GM12878 (cell line): ENCODE measurements at regions not wholly inside any gene's neighbourhood (a gene's known extent, or its start where the extent isn't known, plus 50 kb on each side); places are given as distances from the start of the nearest gene placed in this dataset.

Source experiments
- ATAC-seq: fragments of 200-7000 bp; cut with Tn5 transposase; 3 replicates; pipeline ENCODE4 v1.9.1; 2020; ENCODE audit warnings: mild to moderate bottlenecking, moderate library complexity
- BruUV-seq: library from RNA; stranded (reverse); fragments of 400-500 nt; replicated peaks from 2 replicates; lab custom pipeline; 2021; lab: Mats Ljungman, UMichigan
- CTCF ChIA-PET: fragments of 300-600 bp; sonication (Branson Sonifier 250); formaldehyde crosslinking; extraction: SDS; loops from one replicate; lab custom pipeline; 2021; ENCODE audit warnings: inconsistent platforms; lab: Yijun Ruan, JAX
- POLR2A ChIA-PET: fragments of 350-600 bp; formaldehyde crosslinking; extraction: SDS; loops from one replicate; lab custom pipeline; 2021; ENCODE audit warnings: inconsistent platforms; lab: Charles Lee
- RAD21 ChIA-PET: fragments of 300-600 bp; sonication (Branson Sonifier 250); formaldehyde crosslinking; loops from one replicate; lab custom pipeline; 2023; ENCODE audit warnings: antibody characterized with exemption; ENCODE audit not compliant: unreplicated experiment; lab: Charles Lee
- SMC1A ChIA-PET: fragments of 300-600 bp; sonication (Branson Sonifier 250); formaldehyde crosslinking; loops from one replicate; lab custom pipeline; 2023; ENCODE audit not compliant: unreplicated experiment, uncharacterized antibody; lab: Charles Lee
- DNase-seq: peaks from one replicate; pipeline ENCODE4 v3.0.0-alpha.2; 2011; ENCODE audit warnings: low read depth, low spot score
- FAIRE-seq: peaks from 3 replicates; lab custom pipeline; 2011; peaks lifted over from hg19 to GRCh38; lab: Jason Lieb, UNC
- H2AFZ ChIP-seq: 2 replicates; pipeline ENCODE4 v1.6.0; 2011; ENCODE audit warnings: low read depth, low read length, control low read depth; ENCODE audit not compliant: control insufficient read depth
- H3K27ac ChIP-seq: 2 replicates; pipeline ENCODE4 v1.5.1; 2011; ENCODE audit warnings: control low read depth; ENCODE audit not compliant: control insufficient read depth, insufficient read depth
- H3K27me3 ChIP-seq, 2 experiments: replicated peaks in 1 of 2; 2 replicates each; pipeline versions ENCODE4 v1.6.0 to v1.6.1; 2011; ENCODE audit warnings: low read length in 1 of 2; ENCODE audit not compliant: control insufficient read depth in 2 of 2, insufficient read depth in 2 of 2
- H3K36me3 ChIP-seq, 2 experiments: 2 replicates each; pipeline ENCODE4 v1.5.1; 2011; ENCODE audit warnings: low read length in 1 of 2; ENCODE audit not compliant: control insufficient read depth in 2 of 2, insufficient read depth in 2 of 2
- H3K4me1 ChIP-seq: 2 replicates; pipeline ENCODE4 v1.6.1; 2011; ENCODE audit warnings: mild to moderate bottlenecking, low read length, moderate library complexity, mixed read lengths; ENCODE audit not compliant: control insufficient read depth, insufficient read depth
- H3K4me2 ChIP-seq: 2 replicates; pipeline ENCODE4 v1.6.0; 2011; ENCODE audit warnings: control low read depth; ENCODE audit not compliant: control insufficient read depth, insufficient read depth
- H3K4me3 ChIP-seq: fragments of 200-600 bp; sonication (generic); 2 replicates; pipeline ENCODE4 v1.5.1; 2016
- H3K79me2 ChIP-seq: 2 replicates; pipeline ENCODE4 v1.6.0; 2011; ENCODE audit warnings: low read length; ENCODE audit not compliant: control insufficient read depth, insufficient read depth
- H3K9ac ChIP-seq: 2 replicates; pipeline ENCODE4 v1.8.0; 2011; ENCODE audit warnings: low read length, control low read depth, mixed read lengths; ENCODE audit not compliant: control insufficient read depth, insufficient read depth
- H3K9me3 ChIP-seq: replicated peaks from 3 replicates; pipeline ENCODE4 v1.5.1; 2011; ENCODE audit warnings: mild to moderate bottlenecking, low read length; ENCODE audit not compliant: control insufficient read depth, insufficient read depth
- H4K20me1 ChIP-seq: 2 replicates; pipeline ENCODE4 v1.6.0; 2011; ENCODE audit not compliant: control insufficient read depth, insufficient read depth
- BRCA1 ChIP-seq: IDR thresholded peaks from 2 replicates; pipeline ENCODE4 v1.6.1; 2011; ENCODE audit warnings: low read depth, low read length, improper control_type of control experiment
- CBX3 ChIP-seq: fragments of 200-600 bp; sonication (generic); IDR thresholded peaks from 2 replicates; pipeline ENCODE4 v1.6.1; 2016; ENCODE audit warnings: low read depth, borderline replicate concordance
- HDGF ChIP-seq: fragments of 450-650 bp; IDR thresholded peaks from 2 replicates; pipeline ENCODE4 v1.6.1; 2016; ENCODE audit warnings: antibody characterized with exemption
- MEF2B ChIP-seq: fragments of 450-650 bp; IDR thresholded peaks from 2 replicates; pipeline ENCODE4 v1.6.1; 2018; ENCODE audit warnings: mild to moderate bottlenecking, moderate library complexity; ENCODE audit not compliant: partially characterized antibody, poor library complexity, severe bottlenecking
- NFYA ChIP-seq: IDR thresholded peaks from 2 replicates; pipeline ENCODE4 v1.6.1; 2011; ENCODE audit warnings: low read depth, mild to moderate bottlenecking, low read length, improper control_type of control experiment, borderline replicate concordance
- NR2C2 ChIP-seq: IDR thresholded peaks from 2 replicates; pipeline ENCODE4 v1.6.1; 2011; ENCODE audit warnings: borderline replicate concordance, low read depth; ENCODE audit not compliant: control insufficient read depth, insufficient read length
- RAD21 ChIP-seq: IDR thresholded peaks from 2 replicates; pipeline ENCODE4 v1.6.1; 2011; ENCODE audit warnings: mild to moderate bottlenecking, low read depth, low read length, moderate library complexity; ENCODE audit not compliant: insufficient read depth
- RFX5 ChIP-seq: IDR thresholded peaks from 2 replicates; pipeline ENCODE4 v1.6.1; 2011; ENCODE audit warnings: low read depth, low read length, improper control_type of control experiment
- SMAD1 ChIP-seq: fragments of 450-650 bp; IDR thresholded peaks from 2 replicates; pipeline ENCODE4 v1.6.1; 2018; ENCODE audit warnings: mild to moderate bottlenecking, low read depth; ENCODE audit not compliant: partially characterized antibody
- SMC3 ChIP-seq: IDR thresholded peaks from 2 replicates; pipeline ENCODE4 v1.6.1; 2011; ENCODE audit warnings: low read length, improper control_type of control experiment, borderline replicate concordance
- TCF12 ChIP-seq: IDR thresholded peaks from 2 replicates; pipeline ENCODE4 v1.6.1; 2011; ENCODE audit warnings: low read depth, mild to moderate bottlenecking, low read length
- WGBS: methylation state at CpG from one replicate; pipeline ENCODE4 v1.1.6; 2016; ENCODE audit warnings: low lambda C conversion rate; ENCODE audit not compliant: insufficient replicate concordance, insufficient coverage; ENCODE audit errors: missing lambda C conversion rate; 5-methylcytosine and 5-hydroxymethylcytosine counted together
- in situ Hi-C: fragments of 300-500 bp; cut with MboI; formaldehyde crosslinking; loops from 9 replicates; pipeline ENCODE4 v1.14.3; 2018; ENCODE audit warnings: mixed read lengths
- intact Hi-C: fragments of 100-400 bp; cut with micrococcal nuclease; formaldehyde crosslinking; loops from one replicate; pipeline ENCODE4 v1.14.2; 2022; ENCODE audit not compliant: unreplicated experiment
- TF ChIP-seq, protein P1 (sequence below): IDR thresholded peaks from 2 replicates; pipeline ENCODE4 v1.6.1; 2012; ENCODE audit warnings: low read depth, low read length, improper control_type of control experiment
- TF ChIP-seq, protein P2 (sequence below): fragments of 450-650 bp; IDR thresholded peaks from 2 replicates; pipeline ENCODE4 v1.6.1; 2016; ENCODE audit warnings: mild to moderate bottlenecking
- TF ChIP-seq, protein P3 (sequence below): IDR thresholded peaks from 2 replicates; pipeline ENCODE4 v1.6.1; 2011; ENCODE audit warnings: low read depth, low read length, improper control_type of control experiment, borderline replicate concordance

DNA sequence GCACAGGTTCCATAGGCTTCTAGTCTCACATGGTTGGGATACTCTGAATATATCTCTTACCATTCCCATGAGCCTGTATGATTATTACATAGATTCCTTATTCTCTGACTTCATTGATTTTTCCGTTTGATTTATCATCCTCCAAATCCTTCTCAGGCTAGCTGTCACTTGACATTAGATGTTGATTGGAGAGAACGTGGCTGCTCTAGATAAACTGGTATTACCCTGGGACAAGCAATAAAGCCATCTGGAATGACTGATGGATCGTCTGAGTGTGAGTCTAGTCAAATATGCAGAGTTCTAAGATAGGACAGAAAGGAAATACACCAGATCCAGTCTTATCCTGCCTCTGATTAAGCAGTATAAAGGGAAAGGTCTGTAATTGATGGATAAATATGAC is 325.6 kb upstream of the EPHA4 start:
- no peak overlapping the region for H3K4me3 ChIP-seq
- TF ChIP-seq CBX3 (no peak), NFYA (no peak), NR2C2 (no peak), RAD21 (no peak), SMAD1 (no peak), TCF12 (no peak), RFX5 (no peak), HDGF (no peak)
- TF ChIP-seq, protein P1, sequence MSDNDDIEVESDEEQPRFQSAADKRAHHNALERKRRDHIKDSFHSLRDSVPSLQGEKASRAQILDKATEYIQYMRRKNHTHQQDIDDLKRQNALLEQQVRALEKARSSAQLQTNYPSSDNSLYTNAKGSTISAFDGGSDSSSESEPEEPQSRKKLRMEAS: no peak
- no peak overlapping the region for H3K4me2 ChIP-seq
- H3K36me3 ChIP-seq: no peaks in the 10 kb centered on the region
- intact Hi-C loops: no loop called here
- no peak overlapping the region for H2AFZ ChIP-seq
- no peaks in the 10 kb centered on the region for H3K4me1 ChIP-seq
- no peaks in the 10 kb centered on the region for H4K20me1 ChIP-seq
- H3K27me3 ChIP-seq: no peaks in the 10 kb centered on the region
- no peaks in the 10 kb centered on the region for H3K79me2 ChIP-seq
- DNase-seq (no peak), ATAC-seq (no peak), FAIRE-seq (no peak)
- H3K27ac ChIP-seq: no peak overlapping the region
- BruUV-seq: no TSS peak
- SMC1A ChIA-PET: no interaction called here
- 13% methylated on average over 3 of the region's 3 CpGs for WGBS
- in situ Hi-C loops: no loop called here
- RAD21 ChIA-PET: no interaction called here
- POLR2A ChIA-PET: no interaction called here
- no peaks in the 10 kb centered on the region for H3K9me3 ChIP-seq
- CTCF ChIA-PET: no interaction called here
- no peak overlapping the region for H3K9ac ChIP-seq

DNA sequence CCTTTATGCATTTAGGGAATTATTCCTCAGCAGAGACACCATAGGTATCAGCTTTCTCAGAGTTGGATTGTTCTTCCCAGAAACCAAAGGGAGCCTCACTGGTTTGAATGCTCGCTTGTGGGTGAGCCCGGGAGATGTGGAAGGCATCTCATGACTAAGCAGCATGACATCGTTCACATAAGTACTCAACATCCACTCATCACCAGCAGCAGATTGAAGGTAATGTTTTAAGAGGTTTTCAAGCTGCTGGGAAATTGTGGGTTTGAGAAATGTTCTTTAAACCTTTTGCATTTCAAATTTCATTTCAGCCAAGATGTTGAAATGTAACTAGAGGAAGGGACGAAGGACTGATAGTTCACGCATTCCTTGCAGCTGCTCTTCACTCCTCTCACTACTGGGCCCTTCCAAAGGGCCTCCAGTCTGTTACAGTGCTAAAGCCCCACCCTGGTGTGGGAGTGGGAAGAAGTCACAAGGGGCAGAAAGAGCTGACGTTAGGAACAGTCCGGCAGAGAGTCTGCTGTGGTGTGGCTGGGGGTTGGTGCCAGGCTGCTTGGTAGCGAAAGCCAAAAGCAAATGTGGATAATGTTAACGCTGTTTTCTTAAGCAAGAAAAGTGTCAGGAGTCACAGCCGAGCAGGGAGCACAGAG is 324.5 kb upstream of the EPHA4 start:
- no peaks in the 10 kb centered on the region for H3K9me3 ChIP-seq
- H3K27ac ChIP-seq: no peak overlapping the region
- ATAC-seq (no peak), DNase-seq (no peak), FAIRE-seq (no peak)
- no peaks in the 10 kb centered on the region for H3K27me3 ChIP-seq
- intact Hi-C loops: no loop called here
- H2AFZ ChIP-seq: no peak overlapping the region
- ChIA-PET POLR2A (no interaction called here), CTCF (no interaction called here), RAD21 (no interaction called here), SMC1A (no interaction called here)
- no peaks in the 10 kb centered on the region for H3K79me2 ChIP-seq
- H3K36me3 ChIP-seq: no peaks in the 10 kb centered on the region
- WGBS: 44% methylated on average over 10 of the region's 10 CpGs
- no peak overlapping the region for H3K9ac ChIP-seq
- H3K4me3 ChIP-seq: no peak overlapping the region
- no TSS peak for BruUV-seq
- H3K4me2 ChIP-seq: no peak overlapping the region
- H3K4me1 ChIP-seq: no peaks in the 10 kb centered on the region
- H4K20me1 ChIP-seq: no peaks in the 10 kb centered on the region
- in situ Hi-C loops: no loop called here
- TF ChIP-seq, protein P2, sequence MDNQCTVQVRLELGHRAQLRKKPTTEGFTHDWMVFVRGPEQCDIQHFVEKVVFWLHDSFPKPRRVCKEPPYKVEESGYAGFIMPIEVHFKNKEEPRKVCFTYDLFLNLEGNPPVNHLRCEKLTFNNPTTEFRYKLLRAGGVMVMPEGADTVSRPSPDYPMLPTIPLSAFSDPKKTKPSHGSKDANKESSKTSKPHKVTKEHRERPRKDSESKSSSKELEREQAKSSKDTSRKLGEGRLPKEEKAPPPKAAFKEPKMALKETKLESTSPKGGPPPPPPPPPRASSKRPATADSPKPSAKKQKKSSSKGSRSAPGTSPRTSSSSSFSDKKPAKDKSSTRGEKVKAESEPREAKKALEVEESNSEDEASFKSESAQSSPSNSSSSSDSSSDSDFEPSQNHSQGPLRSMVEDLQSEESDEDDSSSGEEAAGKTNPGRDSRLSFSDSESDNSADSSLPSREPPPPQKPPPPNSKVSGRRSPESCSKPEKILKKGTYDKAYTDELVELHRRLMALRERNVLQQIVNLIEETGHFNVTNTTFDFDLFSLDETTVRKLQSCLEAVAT: no peak
- TF ChIP-seq, protein P3, sequence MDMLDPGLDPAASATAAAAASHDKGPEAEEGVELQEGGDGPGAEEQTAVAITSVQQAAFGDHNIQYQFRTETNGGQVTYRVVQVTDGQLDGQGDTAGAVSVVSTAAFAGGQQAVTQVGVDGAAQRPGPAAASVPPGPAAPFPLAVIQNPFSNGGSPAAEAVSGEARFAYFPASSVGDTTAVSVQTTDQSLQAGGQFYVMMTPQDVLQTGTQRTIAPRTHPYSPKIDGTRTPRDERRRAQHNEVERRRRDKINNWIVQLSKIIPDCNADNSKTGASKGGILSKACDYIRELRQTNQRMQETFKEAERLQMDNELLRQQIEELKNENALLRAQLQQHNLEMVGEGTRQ: no peak
- TF ChIP-seq MEF2B (no peak), SMC3 (no peak), BRCA1 (no peak)
